Kidney (tissue), 10 donors: ENCODE measurements at regions not wholly inside any gene's neighbourhood (a gene's known extent, or its start where the extent isn't known, plus 50 kb on each side); places are given as distances from the start of the nearest gene placed in this dataset.
"Not testable (repeated sequence)": the region's sequence is repeated elsewhere in the genome, so short reads cannot be mapped to it uniquely, and the experiment has no call there.

Experiments used
- DNase-seq, 5 donors: peaks; one replicate each; pipeline ENCODE4 v3.0.0-alpha.2; 2013 to 2020
- FAIRE-seq: peaks from 2 replicates; lab custom pipeline; 2012; peaks lifted over from hg19 to GRCh38; lab: Jason Lieb, UNC
- H3K27ac ChIP-seq, 2 donors: one replicate each; pipeline ENCODE4 v1.7.0; 2013; ENCODE audit warnings: low read depth in 2 of 2, low read length in 2 of 2, inconsistent platforms in 1 of 2
- H3K27me3 ChIP-seq: one replicate; pipeline ENCODE4 v1.7.1; 2013; ENCODE audit warnings: low read length, inconsistent platforms; ENCODE audit not compliant: control insufficient read depth, insufficient read depth
- H3K36me3 ChIP-seq, 3 donors: one replicate each; pipeline versions ENCODE4 v1.7.0 to v1.7.1; 2013; ENCODE audit warnings: low read length in 3 of 3, control low read depth in 1 of 3, inconsistent platforms in 1 of 3; ENCODE audit not compliant: insufficient read depth in 3 of 3, control insufficient read depth in 2 of 3
- H3K4me1 ChIP-seq, 3 donors: one replicate each; pipeline versions ENCODE4 v1.7.0 to v1.7.1; 2013; ENCODE audit warnings: low read length in 3 of 3, inconsistent platforms in 1 of 3, low read depth in 1 of 3; ENCODE audit not compliant: control insufficient read depth in 2 of 3, insufficient read depth in 2 of 3
- H3K4me3 ChIP-seq, 3 donors: one replicate each; pipeline versions ENCODE4 v1.7.0 to v1.8.1; 2013; ENCODE audit warnings: low read length in 3 of 3, control low read depth in 1 of 3, inconsistent platforms in 1 of 3
- H3K9ac ChIP-seq, 3 donors: one replicate each; pipeline versions ENCODE4 v1.7.0 to v1.7.1; 2013; ENCODE audit warnings: low read length in 3 of 3, control low read depth in 1 of 3, inconsistent platforms in 1 of 3
- H3K9me3 ChIP-seq, 3 donors: one replicate each; pipeline versions ENCODE4 v1.7.0 to v1.7.1; 2013; ENCODE audit warnings: low read length in 3 of 3, control low read depth in 1 of 3, inconsistent platforms in 1 of 3; ENCODE audit not compliant: control insufficient read depth in 2 of 3, insufficient read depth in 1 of 3
- intact Hi-C: fragments of 100-400 bp; cut with DNase I; formaldehyde crosslinking; loops from one replicate; pipeline ENCODE4 v1.11.1; 2022
- donor health status: control.
- donor health status: control.
- donor health status: DM: yes; HTN: yes; CAD: no.
- donor health status: Normal renal cell carcinoma (clear cell type).

DNA sequence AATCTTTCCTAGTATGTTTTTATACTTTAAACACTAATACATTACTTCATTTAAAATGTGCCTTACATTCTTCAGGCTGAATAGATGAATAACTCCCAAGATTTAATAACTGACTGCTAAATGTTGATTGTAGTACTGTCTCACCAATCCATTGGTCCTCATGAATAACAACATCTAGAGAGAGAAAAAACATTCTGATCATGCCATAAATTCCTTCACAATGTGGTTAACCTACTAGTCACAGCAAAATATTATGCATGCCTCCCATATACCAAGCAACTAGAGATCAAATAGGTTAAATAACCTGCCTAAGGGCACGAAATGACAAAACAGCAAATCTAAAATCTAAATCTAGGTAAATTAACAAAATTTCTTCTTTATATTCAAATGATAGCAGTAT lies 66.2 kb downstream of the SYT15 start:
- DNase-seq, H3K9me3 ChIP-seq, H3K36me3 ChIP-seq, FAIRE-seq, H3K27ac ChIP-seq, H3K9ac ChIP-seq, H3K4me3 ChIP-seq, H3K4me1 ChIP-seq, intact Hi-C loops, H3K27me3 ChIP-seq: not testable (repeated sequence)

DNA sequence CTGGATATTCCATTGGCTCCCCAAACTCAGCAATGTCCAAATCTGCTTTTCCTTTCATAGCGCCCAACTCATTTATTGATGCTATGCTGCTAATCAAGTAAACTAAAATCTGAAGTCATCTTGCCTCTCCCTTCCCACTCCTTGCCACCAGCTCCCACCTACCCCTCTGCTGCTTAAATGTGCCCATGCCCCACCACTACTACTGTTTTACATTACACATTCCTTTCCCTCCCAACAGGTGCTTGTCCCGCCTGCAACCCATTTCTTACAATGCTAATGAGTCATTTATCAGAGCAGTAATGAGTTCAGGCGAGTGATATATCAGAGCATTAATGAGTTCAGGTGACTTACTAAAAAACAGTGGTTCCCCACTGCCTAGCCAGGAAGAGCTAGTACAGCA lies 67.2 kb downstream of the SYT15 start:
- H3K4me3 ChIP-seq, H3K27me3 ChIP-seq, FAIRE-seq, H3K9ac ChIP-seq, DNase-seq, intact Hi-C loops, H3K4me1 ChIP-seq, H3K9me3 ChIP-seq, H3K27ac ChIP-seq, H3K36me3 ChIP-seq: not testable (repeated sequence)

DNA sequence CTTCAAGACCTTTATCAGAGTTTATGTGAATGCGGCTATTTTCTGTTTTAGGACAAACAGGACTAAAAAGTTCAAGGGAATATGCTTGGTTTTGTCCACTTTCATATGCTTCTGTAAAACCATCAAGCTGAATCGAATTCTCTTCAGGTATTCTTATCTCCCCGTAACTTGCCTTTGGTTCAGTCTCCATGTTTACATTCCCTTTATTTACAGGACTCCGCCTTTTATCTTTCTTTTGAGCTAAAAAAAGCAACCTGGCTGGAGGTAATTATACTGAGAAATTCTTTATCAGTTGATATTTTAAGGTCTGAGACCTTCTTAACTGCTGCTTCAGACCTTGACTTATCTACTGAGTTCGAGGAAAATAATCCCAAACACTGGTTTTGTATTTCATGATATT lies 72.0 kb downstream of the SYT15 start:
- FAIRE-seq, result not testable (repeated sequence)

DNA sequence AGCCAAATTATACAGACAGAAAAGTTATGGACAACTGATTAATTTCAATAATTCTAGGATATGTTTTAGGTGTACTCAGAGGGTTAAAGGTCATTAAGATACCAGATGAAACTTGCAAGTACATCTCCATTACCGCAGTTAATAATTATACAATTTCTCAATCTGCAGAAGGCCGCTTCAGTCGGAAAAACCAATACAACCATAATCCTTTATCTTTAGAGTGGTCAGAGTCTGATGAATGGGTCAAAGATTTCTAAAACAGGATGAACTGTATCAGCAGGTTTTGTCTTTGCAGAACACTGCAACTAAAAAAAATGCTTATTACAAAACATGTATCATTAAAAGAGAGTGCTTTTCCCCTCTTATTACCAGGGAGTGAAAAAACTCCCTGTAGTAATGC lies 78.5 kb downstream of the SYT15 start:
- H3K9me3 ChIP-seq, FAIRE-seq, H3K4me1 ChIP-seq, H3K27me3 ChIP-seq, DNase-seq, intact Hi-C loops, H3K4me3 ChIP-seq, H3K36me3 ChIP-seq, H3K9ac ChIP-seq, H3K27ac ChIP-seq: not testable (repeated sequence)

More for the DNA sequence above, 72.0 kb downstream of the SYT15 start:
- H3K4me3 ChIP-seq, H3K27ac ChIP-seq, H3K27me3 ChIP-seq, H3K9me3 ChIP-seq, H3K9ac ChIP-seq, intact Hi-C loops, H3K4me1 ChIP-seq, DNase-seq, H3K36me3 ChIP-seq: not testable (repeated sequence)

DNA sequence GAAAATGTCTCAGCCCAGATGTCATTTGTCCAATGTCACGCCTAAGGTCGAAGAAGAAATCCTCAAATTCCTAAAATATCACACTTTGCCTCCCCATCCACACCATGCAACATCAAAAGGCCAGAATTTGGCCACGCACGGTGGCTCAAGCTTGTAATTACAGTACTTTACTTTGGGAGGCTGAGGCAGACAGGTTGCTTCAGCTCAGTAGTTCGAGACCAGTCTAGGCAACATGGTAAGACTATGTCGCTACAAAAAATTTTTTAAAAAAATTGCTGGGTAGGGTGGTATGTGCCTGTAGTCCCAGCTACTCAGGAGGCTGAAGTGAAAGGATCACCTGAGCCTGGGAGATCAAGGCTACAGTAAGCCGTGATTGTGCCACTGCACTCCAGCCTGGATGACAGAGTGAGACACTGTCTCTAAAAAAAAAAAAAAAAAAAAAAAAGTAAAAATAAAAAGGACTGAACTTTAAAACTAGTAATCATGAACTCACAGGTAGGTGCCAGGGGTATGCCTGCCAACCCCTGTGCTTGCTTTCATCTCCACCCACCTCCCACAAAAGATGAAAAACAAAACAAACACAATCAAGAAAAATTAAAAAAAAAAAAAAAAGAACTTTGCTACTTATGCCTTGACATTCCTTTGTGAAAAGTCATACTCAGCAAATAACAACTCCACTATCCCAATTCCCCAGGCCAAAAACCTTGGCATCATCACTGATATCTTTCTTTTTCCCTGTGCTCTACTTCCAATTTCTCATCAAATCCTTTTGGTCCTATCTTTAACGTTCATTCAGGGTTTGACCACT lies 81.3 kb downstream of the SYT15 start:
- H3K4me3 ChIP-seq, intact Hi-C loops, H3K9me3 ChIP-seq, H3K36me3 ChIP-seq, FAIRE-seq, H3K27me3 ChIP-seq, DNase-seq, H3K27ac ChIP-seq, H3K4me1 ChIP-seq, H3K9ac ChIP-seq: not testable (repeated sequence)

DNA sequence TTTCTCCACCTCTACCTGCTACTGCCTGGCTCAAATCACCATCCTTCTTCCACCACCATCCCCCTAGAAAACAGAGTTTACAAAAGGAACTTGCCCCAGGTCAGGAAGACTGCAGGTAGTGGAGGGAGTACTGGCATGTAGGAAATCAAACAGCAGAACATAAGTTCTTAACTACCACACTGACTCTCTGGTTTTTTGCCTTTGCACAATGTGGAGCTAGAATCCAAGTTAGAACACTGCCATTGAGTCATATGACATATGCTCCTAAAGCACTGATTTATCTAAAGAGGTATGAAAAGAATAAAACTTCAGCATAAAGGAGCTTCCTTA lies 81.9 kb downstream of the SYT15 start:
- H3K9ac ChIP-seq, FAIRE-seq, H3K4me1 ChIP-seq, H3K27me3 ChIP-seq, DNase-seq, H3K9me3 ChIP-seq, H3K36me3 ChIP-seq, H3K27ac ChIP-seq, H3K4me3 ChIP-seq, intact Hi-C loops: not testable (repeated sequence)

DNA sequence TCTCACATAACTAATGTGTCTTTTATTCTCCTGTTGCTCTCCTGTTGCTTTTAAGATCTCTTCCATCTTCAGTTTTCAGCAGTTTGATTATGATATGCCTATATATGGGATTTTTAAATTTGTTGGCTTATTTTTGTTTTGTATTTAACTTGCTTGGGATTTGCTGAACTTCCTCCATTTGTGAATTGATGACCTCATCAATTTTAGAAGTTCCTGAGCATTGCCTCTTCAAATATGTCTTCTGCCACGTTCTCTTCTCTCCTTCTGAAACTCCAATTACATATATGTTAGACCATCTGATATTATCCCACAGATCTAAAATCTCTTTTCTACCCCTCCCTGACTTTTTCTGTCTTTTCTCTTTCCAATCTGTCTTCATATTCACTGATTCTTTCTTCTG lies 86.6 kb downstream of the SYT15 start:
- DNase-seq, H3K4me3 ChIP-seq, H3K9ac ChIP-seq, H3K36me3 ChIP-seq, H3K27me3 ChIP-seq, H3K27ac ChIP-seq, H3K9me3 ChIP-seq, FAIRE-seq, intact Hi-C loops, H3K4me1 ChIP-seq: not testable (repeated sequence)

DNA sequence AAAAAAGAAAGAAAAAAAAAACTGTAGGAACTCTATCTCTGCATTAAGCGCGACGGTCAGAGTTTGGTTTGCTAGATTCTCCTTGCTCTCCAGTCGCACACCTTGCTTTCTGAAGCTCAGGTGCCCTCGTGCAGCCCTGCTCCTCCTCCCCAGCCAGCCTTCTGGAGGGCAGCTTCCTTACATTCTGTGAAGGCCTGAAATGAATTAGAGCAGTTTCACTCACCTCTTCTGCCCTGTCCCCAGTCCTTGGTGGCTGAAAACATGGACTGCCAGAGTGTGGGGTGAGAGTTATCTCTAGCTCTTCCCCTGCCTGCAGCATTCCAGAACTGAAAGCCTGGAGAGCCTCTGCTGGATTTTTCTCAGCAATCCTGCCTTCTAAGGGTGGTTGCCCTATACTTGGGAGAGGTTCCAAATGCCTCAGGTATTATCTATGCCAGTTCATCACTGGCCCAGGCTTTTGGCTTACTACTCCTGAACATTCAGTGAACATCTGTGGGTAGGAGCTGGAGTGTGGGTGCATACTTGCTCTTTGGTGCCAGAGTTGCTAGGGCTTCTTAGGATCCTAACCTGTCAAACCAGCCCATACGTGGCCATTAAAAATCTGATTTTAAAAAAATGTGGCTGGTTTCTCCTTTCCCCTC lies 89.5 kb downstream of the SYT15 start:
- H3K9me3 ChIP-seq, H3K4me3 ChIP-seq, intact Hi-C loops, H3K9ac ChIP-seq, DNase-seq, H3K27me3 ChIP-seq, FAIRE-seq, H3K4me1 ChIP-seq, H3K27ac ChIP-seq, H3K36me3 ChIP-seq: not testable (repeated sequence)
